ENCODE measurements at regions not wholly inside any gene's neighbourhood (a gene's known extent, or its start where the extent isn't known, plus 50 kb on each side); places are given as distances from the start of the nearest gene placed in this dataset.

DNA sequence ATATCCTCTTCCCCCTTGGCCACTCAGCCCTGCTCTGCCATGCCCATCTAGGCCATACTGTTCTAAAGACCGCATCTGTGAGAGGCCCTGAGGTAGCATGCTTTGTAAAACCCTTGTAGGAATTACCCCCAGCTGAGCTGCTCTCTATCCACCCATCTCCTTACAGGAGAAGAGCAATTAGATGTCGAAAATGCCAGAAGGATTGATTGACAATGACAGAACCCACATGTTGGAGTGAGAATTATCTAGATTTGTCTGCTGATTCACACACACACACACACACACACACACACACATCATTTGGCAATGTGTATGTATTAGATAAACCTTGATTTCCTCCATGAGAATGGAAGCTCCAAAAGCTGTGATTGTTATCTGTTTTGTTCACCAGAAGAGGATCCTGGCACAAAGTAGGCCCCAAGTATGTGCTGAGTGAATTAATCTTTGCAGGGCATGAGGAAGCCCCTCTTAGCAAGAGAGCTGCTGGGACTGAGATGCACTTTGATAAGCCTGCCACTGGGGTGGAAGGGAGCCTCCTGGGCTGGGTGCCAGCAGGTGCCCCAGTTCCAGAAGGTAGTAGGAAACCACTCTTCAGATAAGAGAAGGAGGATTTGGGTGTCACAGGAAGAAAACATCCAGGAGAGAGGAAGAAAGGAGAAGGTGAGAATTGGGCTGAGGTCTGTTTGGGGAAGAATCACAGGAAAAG is 187.5 kb upstream of the ADO start:
- H3K27me3 ChIP-seq (replicated peaks; ENCODE audit: insufficient read depth) = no peaks in the 10 kb centered on the region
- no peaks in the 10 kb centered on the region for H3K9me3 ChIP-seq
- no peaks in the 10 kb centered on the region for H3K4me1 ChIP-seq (replicated peaks)
- no peak for TF ChIP-seq POLR2A (IDR thresholded peaks at IDR 0.05)
- no peak for TF ChIP-seq CTCF (IDR thresholded peaks at IDR 0.05)
- TF ChIP-seq POLR2AphosphoS5 (IDR thresholded peaks at IDR 0.05) = no peak
- WGBS = 95% methylated on average over 2 of the region's 2 CpGs
- H3K36me3 ChIP-seq = no peaks in the 10 kb centered on the region
- peak; percentile 2 for DNase-seq (ENCODE audit: low spot score)
- H3K4me3 ChIP-seq = no peak overlapping the region
- no peak overlapping the region for H3K27ac ChIP-seq
- intact Hi-C loops (cut with DNase I) = no loop called here

DNA sequence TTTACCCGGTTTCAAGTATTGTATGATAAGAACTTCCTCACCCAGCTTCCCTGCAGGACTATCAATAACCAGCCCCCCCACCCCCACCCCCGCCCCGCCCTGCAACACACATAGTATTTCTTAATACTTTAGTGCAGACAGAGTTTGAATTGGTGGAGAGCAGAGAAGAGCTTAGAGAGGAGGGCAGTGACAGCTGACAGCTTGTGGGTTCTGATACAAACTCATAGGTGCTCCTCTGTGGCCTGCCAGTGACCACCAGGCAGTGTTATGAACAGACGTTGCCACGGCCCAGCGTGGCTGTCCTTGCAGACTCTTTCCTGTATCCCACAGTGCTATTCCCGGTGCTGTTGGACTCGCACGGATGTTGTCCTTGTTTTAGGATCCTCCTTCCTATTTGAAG is 186.9 kb upstream of the ADO start:
- peak; percentile 0 for DNase-seq (ENCODE audit: low spot score)
- Histone ChIP-seq H3K27ac (no peak overlapping the region), H3K36me3 (no peaks in the 10 kb centered on the region), H3K4me3 (no peak overlapping the region), H3K27me3 (replicated peaks; ENCODE audit: insufficient read depth) (no peaks in the 10 kb centered on the region), H3K4me1 (replicated peaks) (no peaks in the 10 kb centered on the region), H3K9me3 (no peaks in the 10 kb centered on the region)
- WGBS = 78% methylated on average over 9 of the region's 9 CpGs
- intact Hi-C loops (cut with DNase I) = no loop called here
- no peak for TF ChIP-seq CTCF (IDR thresholded peaks at IDR 0.05)
- no peak for TF ChIP-seq POLR2AphosphoS5 (IDR thresholded peaks at IDR 0.05)
- TF ChIP-seq POLR2A (IDR thresholded peaks at IDR 0.05) = no peak

- Histone ChIP-seq H3K27ac (no peak overlapping the region), H3K36me3 (no peaks in the 10 kb centered on the region), H3K27me3 (replicated peaks; ENCODE audit: insufficient read depth) (no peaks in the 10 kb centered on the region), H3K9me3 (no peaks in the 10 kb centered on the region), H3K4me3 (no peak overlapping the region), H3K4me1 (replicated peaks) (no peaks in the 10 kb centered on the region)
- peak; percentile 1 for DNase-seq (ENCODE audit: low spot score)
- 73% methylated on average over 5 of the region's 5 CpGs for WGBS
- TF ChIP-seq POLR2AphosphoS5 (IDR thresholded peaks at IDR 0.05) = no peak
- TF ChIP-seq CTCF (IDR thresholded peaks at IDR 0.05) = no peak
- TF ChIP-seq POLR2A (IDR thresholded peaks at IDR 0.05) = no peak
- intact Hi-C loops (cut with DNase I) = no loop called here
These were observed 186.5 kb upstream of the ADO start for GRCh38 chr10:62618054-62618453.

GRCh38 chr10:62618576-62619412 is 185.7 kb upstream of the ADO start:
- no peaks in the 10 kb centered on the region for H3K4me1 ChIP-seq (replicated peaks)
- no peak overlapping the region for H3K27ac ChIP-seq
- no peaks in the 10 kb centered on the region for H3K36me3 ChIP-seq
- no peak overlapping the region for H3K4me3 ChIP-seq
- intact Hi-C loops (cut with DNase I) = no loop called here
- no peaks in the 10 kb centered on the region for H3K27me3 ChIP-seq (replicated peaks; ENCODE audit: insufficient read depth)
- no peaks in the 10 kb centered on the region for H3K9me3 ChIP-seq
- 64% methylated on average over 7 of the region's 7 CpGs for whole genome bisulfite sequencing
- peak; percentile 1 for DNase-seq (ENCODE audit: low spot score)
- TF ChIP-seq POLR2AphosphoS5 (IDR thresholded peaks at IDR 0.05) (no peak), POLR2A (IDR thresholded peaks at IDR 0.05) (no peak), CTCF (IDR thresholded peaks at IDR 0.05) (no peak)

DNA sequence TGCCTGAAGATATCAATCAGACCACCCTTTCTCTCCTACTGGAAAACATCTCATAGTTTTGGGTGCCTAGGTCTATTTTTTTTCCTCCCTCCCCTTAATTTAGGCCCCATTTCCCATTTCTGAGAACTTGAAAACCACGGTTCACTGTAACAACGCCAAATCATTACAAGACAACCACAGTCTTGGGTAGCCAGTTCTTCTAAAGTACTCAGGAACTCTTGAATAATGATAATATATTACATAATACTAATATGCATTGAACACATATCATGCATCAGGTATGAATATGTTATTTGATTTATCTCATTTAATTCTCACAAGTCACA is 185.1 kb upstream of the ADO start:
- no peak overlapping the region for H3K27ac ChIP-seq

More for the DNA sequence above, 185.1 kb upstream of the ADO start:
- H3K9me3 ChIP-seq = no peaks in the 10 kb centered on the region
- no peak for DNase-seq (ENCODE audit: low spot score)
- H3K4me1 ChIP-seq (replicated peaks) = no peaks in the 10 kb centered on the region
- no peaks in the 10 kb centered on the region for H3K27me3 ChIP-seq (replicated peaks; ENCODE audit: insufficient read depth)
- no peak for TF ChIP-seq POLR2A (IDR thresholded peaks at IDR 0.05)
- no peak for TF ChIP-seq POLR2AphosphoS5 (IDR thresholded peaks at IDR 0.05)
- no peak for TF ChIP-seq CTCF (IDR thresholded peaks at IDR 0.05)
- 61% methylated on average over 2 of the region's 2 CpGs for WGBS
- intact Hi-C loops (cut with DNase I) = no loop called here
- no peaks in the 10 kb centered on the region for H3K36me3 ChIP-seq
- H3K4me3 ChIP-seq = no peak overlapping the region
